Body of pancreas (tissue), 4 donors: ENCODE measurements at regions not wholly inside any gene's neighbourhood (a gene's known extent, or its start where the extent isn't known, plus 50 kb on each side); places are given as distances from the start of the nearest gene placed in this dataset.

Experiments
- ATAC-seq: fragments of 150-250 bp; one replicate; pipeline ENCODE4 v1.9.1; 2016
- DNase-seq, 4 donors: peaks; one replicate each; pipeline ENCODE4 v3.0.0-alpha.2; 2019
- H3K27ac ChIP-seq, 4 donors: fragments of 200-600 bp; sonication (generic); 1 replicate in 3 of 4; 2 replicates in 1 of 4; pipeline versions ENCODE4 v1.5.1 to v1.6.1; 2016 to 2019; ENCODE audit warnings: mild to moderate bottlenecking in 1 of 4, mixed read lengths in 1 of 4, moderate library complexity in 1 of 4
- H3K27me3 ChIP-seq, 2 donors: fragments of 200-600 bp; sonication (generic); one replicate each; pipeline ENCODE4 v1.6.0; 2016; ENCODE audit warnings: mild to moderate bottlenecking in 1 of 2
- H3K36me3 ChIP-seq, 2 donors: fragments of 200-600 bp; sonication (generic); replicated peaks in 1 of 2; 2 replicates each; pipeline ENCODE4 v1.5.1; 2016; ENCODE audit warnings: low read depth in 2 of 2; ENCODE audit not compliant: insufficient read depth in 1 of 2
- H3K4me1 ChIP-seq: fragments of 200-600 bp; sonication (generic); one replicate; pipeline ENCODE4 v1.6.0; 2016
- H3K4me3 ChIP-seq, 2 donors: fragments of 200-600 bp; sonication (generic); 1 replicate in 1 of 2; 2 replicates in 1 of 2; pipeline ENCODE4 v1.5.1; 2016 to 2019
- H3K9me3 ChIP-seq, 3 donors: fragments of 200-600 bp; sonication (generic); 1 replicate in 2 of 3; 2 replicates in 1 of 3; pipeline ENCODE4 v1.5.1; 2016
- CTCF ChIP-seq, 7 experiments: fragments of 450-650 bp in 4 of 7; fragments of 200-600 bp in 3 of 7; sonication (generic) in 3 of 7; IDR thresholded peaks; one replicate each; pipeline ENCODE4 v1.5.1; 2016 to 2019; ENCODE audit warnings: antibody characterized with exemption in 7 of 7
- POLR2A ChIP-seq, 3 donors: fragments of 450-650 bp; IDR thresholded peaks; one replicate each; pipeline ENCODE4 v1.6.1; 2016; ENCODE audit warnings: antibody characterized with exemption in 3 of 3, mild to moderate bottlenecking in 2 of 3
- WGBS, 2 donors: methylation state at CpG; one replicate each; pipeline ENCODE4 v1.1.5; 2017; 5-methylcytosine and 5-hydroxymethylcytosine counted together
- intact Hi-C: fragments of 100-400 bp; cut with DNase I; formaldehyde crosslinking; loops from one replicate; pipeline ENCODE4 v1.15.1; 2023

GRCh38 chr21:26777166-26777565 is 68.0 kb downstream of the ADAMTS1 start:
- no peak overlapping the region for H3K27ac ChIP-seq
- DNase-seq (no peak), ATAC-seq (no peak)
- intact Hi-C loops = no loop called here
- 73 to 77% methylated on average over 5 of the region's 5 CpGs for WGBS, 2 donors
- H3K4me1 ChIP-seq = no peaks in the 10 kb centered on the region
- H3K36me3 ChIP-seq = no peaks in the 10 kb centered on the region
- TF ChIP-seq POLR2A (IDR thresholded peaks at IDR 0.05) = no peak
- no peak for TF ChIP-seq CTCF (IDR thresholded peaks at IDR 0.05)
- no peaks in the 10 kb centered on the region for H3K27me3 ChIP-seq
- H3K4me3 ChIP-seq = no peak overlapping the region
- no peaks in the 10 kb centered on the region for H3K9me3 ChIP-seq

GRCh38 chr21:26776310-26777021 is 68.7 kb downstream of the ADAMTS1 start:
- Histone ChIP-seq H3K4me3 (no peak overlapping the region), H3K27ac (no peak overlapping the region), H3K36me3 (no peaks in the 10 kb centered on the region), H3K9me3 (no peaks in the 10 kb centered on the region), H3K4me1 (no peaks in the 10 kb centered on the region), H3K27me3 (no peaks in the 10 kb centered on the region)
- no peak for ATAC-seq
- 72 to 84% methylated on average over 3 of the region's 3 CpGs for WGBS, 2 donors
- TF ChIP-seq POLR2A (IDR thresholded peaks at IDR 0.05) = no peak
- no peak for TF ChIP-seq CTCF (IDR thresholded peaks at IDR 0.05)
- DNase-seq = no peak
- intact Hi-C loops = no loop called here

- 46 to 48% methylated on average over 2 of the region's 2 CpGs for WGBS, 2 donors
- ATAC-seq = no peak
- H3K4me3 ChIP-seq = no peak overlapping the region
- H3K27me3 ChIP-seq = no peaks in the 10 kb centered on the region
- no peak for DNase-seq
- H3K9me3 ChIP-seq = no peaks in the 10 kb centered on the region
- no peak overlapping the region for H3K27ac ChIP-seq
- TF ChIP-seq CTCF (IDR thresholded peaks at IDR 0.05) (no peak), POLR2A (IDR thresholded peaks at IDR 0.05) (no peak)
- no peaks in the 10 kb centered on the region for H3K4me1 ChIP-seq
- no peaks in the 10 kb centered on the region for H3K36me3 ChIP-seq
- intact Hi-C loops = no loop called here
Measured at GRCh38 chr21:26773058-26773457, 72.2 kb downstream of the ADAMTS1 start.

GRCh38 chr21:26769613-26770188 is 75.5 kb downstream of the ADAMTS1 start:
- Histone ChIP-seq H3K9me3 (no peaks in the 10 kb centered on the region), H3K4me3 (no peak overlapping the region), H3K36me3 (no peaks in the 10 kb centered on the region), H3K27ac (no peak overlapping the region), H3K27me3 (no peaks in the 10 kb centered on the region), H3K4me1 (no peaks in the 10 kb centered on the region)
- TF ChIP-seq CTCF (IDR thresholded peaks at IDR 0.05) (peak; percentile 5 to 57 (median 44)), POLR2A (IDR thresholded peaks at IDR 0.05) (no peak)
- intact Hi-C loops = no loop called here
- peak in 1 of 4 donors; percentile 8 for DNase-seq
- ATAC-seq = peak; percentile 35
- 27% methylated on average over 6 of the region's 6 CpGs for WGBS, 2 donors
